Activated T-helper 17 cell treated with anti-CD3 and anti-CD28 coated beads, Interleukin-2, amount 50 U/mL, for 72 hours (primary cell): ENCODE measurements at regions not wholly inside any gene's neighbourhood (a gene's known extent, or its start where the extent isn't known, plus 50 kb on each side); places are given as distances from the start of the nearest gene placed in this dataset.

Experiments
- ATAC-seq: fragments of 150-1000 bp; cut with Tn5 transposase; replicated peaks from 2 replicates; pipeline ENCODE4 v1.10.0; 2021; ENCODE audit warnings: mild to moderate bottlenecking, moderate library complexity
- H3K27ac Mint-ChIP-seq: one replicate; pipeline ENCODE4 v1.8.0; 2022; ENCODE audit warnings: mixed read lengths
- H3K27me3 Mint-ChIP-seq: one replicate; pipeline ENCODE4 v1.8.0; 2022; ENCODE audit warnings: mixed read lengths
- H3K36me3 Mint-ChIP-seq: one replicate; pipeline ENCODE4 v1.8.0; 2022; ENCODE audit warnings: low read depth, mild to moderate bottlenecking, mixed read lengths
- H3K4me1 Mint-ChIP-seq: one replicate; pipeline ENCODE4 v1.8.0; 2022; ENCODE audit warnings: mixed read lengths
- H3K4me3 Mint-ChIP-seq: one replicate; pipeline ENCODE4 v1.8.0; 2022; ENCODE audit warnings: mild to moderate bottlenecking, mixed read lengths
- H3K9me3 Mint-ChIP-seq: one replicate; pipeline ENCODE4 v1.8.0; 2022; ENCODE audit warnings: mixed read lengths

GRCh38 chr4:131013226-131013625, 1917.3 kb downstream of the C4orf33 start:
- H3K4me3 Mint-ChIP-seq, result no peak overlapping the region
- no peaks in the 10 kb centered on the region for H3K4me1 Mint-ChIP-seq
- H3K36me3 Mint-ChIP-seq, result no peaks in the 10 kb centered on the region
- H3K9me3 Mint-ChIP-seq, result peaks cover 7% of the 10 kb centered on the region
- H3K27ac Mint-ChIP-seq, result no peak overlapping the region
- H3K27me3 Mint-ChIP-seq, result no peaks in the 10 kb centered on the region
- no peak for ATAC-seq

DNA sequence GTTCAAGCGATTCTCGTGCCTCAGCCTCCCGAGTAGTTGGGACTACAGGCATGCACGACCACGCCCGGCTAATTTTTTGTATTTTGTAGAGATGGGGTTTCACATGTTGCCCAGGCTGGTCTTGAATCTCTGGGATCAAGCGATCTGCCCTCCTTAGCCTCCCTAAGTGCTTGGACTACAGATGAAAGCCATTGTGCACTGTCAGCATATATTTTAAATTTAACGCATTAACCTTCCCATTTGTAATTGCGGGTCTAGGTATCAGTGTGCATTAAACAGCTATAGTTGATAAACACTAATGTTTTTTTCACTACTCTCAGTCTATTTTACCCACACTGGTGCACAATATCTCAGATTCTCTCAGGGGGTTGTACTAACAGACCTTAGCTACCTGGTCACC, 1930.8 kb downstream of the C4orf33 start:
- Mint-ChIP-seq H3K4me1 (no peaks in the 10 kb centered on the region), H3K36me3 (no peaks in the 10 kb centered on the region), H3K9me3 (peaks cover 10% of the 10 kb centered on the region), H3K27ac (no peak overlapping the region), H3K4me3 (no peak overlapping the region), H3K27me3 (no peaks in the 10 kb centered on the region)
- no peak for ATAC-seq

GRCh38 chr4:131044368-131044767, 1948.4 kb downstream of the C4orf33 start:
- no peak overlapping the region for H3K27ac Mint-ChIP-seq
- no peaks in the 10 kb centered on the region for H3K4me1 Mint-ChIP-seq
- H3K36me3 Mint-ChIP-seq, result no peaks in the 10 kb centered on the region
- no peak overlapping the region for H3K4me3 Mint-ChIP-seq
- no peaks in the 10 kb centered on the region for H3K27me3 Mint-ChIP-seq
- ATAC-seq, result no peak
- H3K9me3 Mint-ChIP-seq, result peaks cover 5% of the 10 kb centered on the region

GRCh38 chr4:131046821-131047220, 1950.9 kb downstream of the C4orf33 start:
- no peak overlapping the region for H3K4me3 Mint-ChIP-seq
- no peaks in the 10 kb centered on the region for H3K36me3 Mint-ChIP-seq
- H3K27ac Mint-ChIP-seq, result no peak overlapping the region
- H3K27me3 Mint-ChIP-seq, result no peaks in the 10 kb centered on the region
- ATAC-seq, result no peak
- H3K9me3 Mint-ChIP-seq, result peaks cover 12% of the 10 kb centered on the region
- no peaks in the 10 kb centered on the region for H3K4me1 Mint-ChIP-seq

- Mint-ChIP-seq H3K9me3 (peaks cover 11% of the 10 kb centered on the region), H3K4me3 (no peak overlapping the region), H3K27ac (no peak overlapping the region)
Observed at GRCh38 chr4:131052646-131053045, 1956.7 kb downstream of the C4orf33 start.

DNA sequence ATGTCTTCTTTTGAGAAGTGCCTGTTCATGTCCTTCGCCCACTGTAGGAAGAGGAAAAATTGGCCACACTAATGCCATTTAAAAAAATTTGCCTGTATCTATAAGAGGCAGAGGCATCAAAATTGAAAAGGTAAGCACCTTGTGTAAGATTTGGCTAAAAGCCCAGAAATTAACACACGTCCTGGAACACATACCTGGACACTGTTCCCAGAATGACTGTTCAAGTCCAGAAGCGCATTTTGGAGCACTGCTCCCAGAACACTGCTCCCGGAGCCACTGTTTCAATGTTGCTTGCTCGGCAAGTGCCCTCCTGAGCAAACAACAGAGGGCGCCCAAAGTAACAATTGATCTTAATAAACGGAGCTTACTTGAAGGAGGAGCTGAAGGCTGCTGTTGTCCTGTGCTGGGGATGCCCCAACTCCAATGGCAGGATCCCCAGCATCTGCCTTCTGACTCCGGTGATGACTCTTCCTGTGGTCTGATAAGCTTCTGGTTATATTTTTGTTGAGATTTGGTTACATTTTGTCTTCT, 1958.6 kb downstream of the C4orf33 start:
- Mint-ChIP-seq H3K4me3 (no peak overlapping the region), H3K4me1 (no peaks in the 10 kb centered on the region), H3K27me3 (no peaks in the 10 kb centered on the region), H3K36me3 (no peaks in the 10 kb centered on the region), H3K9me3 (peaks cover 11% of the 10 kb centered on the region), H3K27ac (no peak overlapping the region)
- no peak for ATAC-seq

More at GRCh38 chr4:131052646-131053045, 1956.7 kb downstream of the C4orf33 start:
- Mint-ChIP-seq H3K27me3 (no peaks in the 10 kb centered on the region), H3K4me1 (no peaks in the 10 kb centered on the region), H3K36me3 (no peaks in the 10 kb centered on the region)
- ATAC-seq, result no peak

DNA sequence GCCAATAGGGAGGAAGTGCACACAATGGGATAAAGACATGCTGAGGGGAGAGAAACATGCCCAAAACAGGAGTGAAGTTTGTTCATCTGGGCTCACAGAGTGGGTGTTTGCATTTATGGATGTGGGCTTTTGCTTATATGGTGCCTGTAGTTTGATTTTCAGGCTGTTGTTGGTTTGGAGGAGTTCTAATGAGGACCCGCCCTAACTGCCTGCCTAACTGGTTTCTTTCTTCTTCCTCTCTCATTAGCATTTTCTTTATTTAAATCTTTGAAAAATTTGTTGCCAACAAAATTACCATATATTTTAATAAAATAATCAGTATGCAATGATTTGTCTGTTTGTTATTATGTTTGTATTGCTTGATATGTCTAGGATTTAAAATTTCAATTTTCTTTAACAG, 1965.8 kb downstream of the C4orf33 start:
- H3K27me3 Mint-ChIP-seq, result no peaks in the 10 kb centered on the region
- H3K36me3 Mint-ChIP-seq, result no peaks in the 10 kb centered on the region
- H3K9me3 Mint-ChIP-seq, result peaks cover 3% of the 10 kb centered on the region
- H3K27ac Mint-ChIP-seq, result no peak overlapping the region
- ATAC-seq, result no peak
- H3K4me3 Mint-ChIP-seq, result no peak overlapping the region
- H3K4me1 Mint-ChIP-seq, result no peaks in the 10 kb centered on the region

DNA sequence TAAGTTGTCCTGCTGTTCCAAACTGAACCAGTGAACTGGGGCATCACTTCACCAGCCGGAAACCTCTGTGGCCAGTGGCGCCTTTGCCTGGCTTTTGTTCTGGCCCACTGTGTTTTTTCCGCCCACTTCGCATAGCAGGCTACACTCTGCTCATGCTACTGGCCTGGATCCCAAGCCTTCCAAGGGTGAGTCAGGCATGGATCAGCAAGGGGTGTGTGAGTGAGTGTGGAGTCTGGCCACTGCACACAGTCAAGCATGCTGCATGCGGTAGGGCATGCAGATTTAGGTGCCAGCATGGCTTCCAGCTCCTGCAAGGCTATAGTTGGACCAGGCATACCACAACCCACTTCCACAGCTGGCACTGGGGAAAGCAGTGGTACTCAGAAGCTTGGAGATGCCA, 1967.9 kb downstream of the C4orf33 start:
- no peak overlapping the region for H3K4me3 Mint-ChIP-seq
- ATAC-seq, result no peak
- H3K9me3 Mint-ChIP-seq, result peaks cover 3% of the 10 kb centered on the region
- H3K27ac Mint-ChIP-seq, result no peak overlapping the region
- H3K4me1 Mint-ChIP-seq, result no peaks in the 10 kb centered on the region
- no peaks in the 10 kb centered on the region for H3K27me3 Mint-ChIP-seq
- no peaks in the 10 kb centered on the region for H3K36me3 Mint-ChIP-seq

GRCh38 chr4:131081069-131081468, 1985.1 kb downstream of the C4orf33 start:
- no peaks in the 10 kb centered on the region for H3K27me3 Mint-ChIP-seq
- peaks cover 15% of the 10 kb centered on the region for H3K9me3 Mint-ChIP-seq
- no peaks in the 10 kb centered on the region for H3K36me3 Mint-ChIP-seq
- H3K4me1 Mint-ChIP-seq, result no peaks in the 10 kb centered on the region
- H3K27ac Mint-ChIP-seq, result no peak overlapping the region
- ATAC-seq, result no peak
- no peak overlapping the region for H3K4me3 Mint-ChIP-seq

DNA sequence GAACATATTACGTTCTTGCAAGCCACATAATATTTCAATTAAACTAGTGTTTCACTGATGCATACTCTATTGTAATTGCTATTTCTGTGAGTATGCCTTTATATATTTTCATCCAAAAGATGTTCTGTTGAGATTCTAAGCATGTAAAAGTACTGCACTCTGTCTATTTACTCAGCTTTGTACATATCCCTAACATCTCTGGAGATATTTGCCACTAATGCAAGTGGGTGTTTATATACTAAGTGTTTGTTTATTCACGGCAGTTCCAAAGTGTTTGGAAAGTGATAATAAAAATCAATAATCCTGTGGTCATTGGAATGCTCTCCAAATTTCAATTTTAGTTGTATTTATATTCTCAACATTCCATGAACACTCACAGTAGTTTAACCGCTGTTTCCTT, 1989.0 kb downstream of the C4orf33 start:
- H3K9me3 Mint-ChIP-seq, result peaks cover 16% of the 10 kb centered on the region
- no peak overlapping the region for H3K27ac Mint-ChIP-seq
- H3K36me3 Mint-ChIP-seq, result no peaks in the 10 kb centered on the region
- H3K4me3 Mint-ChIP-seq, result no peak overlapping the region
- no peaks in the 10 kb centered on the region for H3K4me1 Mint-ChIP-seq
- no peaks in the 10 kb centered on the region for H3K27me3 Mint-ChIP-seq
- no peak for ATAC-seq

- Mint-ChIP-seq H3K27me3 (no peaks in the 10 kb centered on the region), H3K36me3 (no peaks in the 10 kb centered on the region), H3K27ac (no peak overlapping the region), H3K9me3 (peaks cover 16% of the 10 kb centered on the region), H3K4me3 (no peak overlapping the region), H3K4me1 (no peaks in the 10 kb centered on the region)
- ATAC-seq, result no peak
Observed at GRCh38 chr4:131091896-131092295, 1995.9 kb downstream of the C4orf33 start.

- H3K27me3 Mint-ChIP-seq, result no peaks in the 10 kb centered on the region
- H3K36me3 Mint-ChIP-seq, result no peaks in the 10 kb centered on the region
- no peak for ATAC-seq
Observed at GRCh38 chr4:131093303-131093702, 1997.4 kb downstream of the C4orf33 start.

GRCh38 chr4:131098976-131099375, 2003.0 kb downstream of the C4orf33 start:
- peaks cover 16% of the 10 kb centered on the region for H3K9me3 Mint-ChIP-seq
- no peak for ATAC-seq
- H3K4me1 Mint-ChIP-seq, result no peaks in the 10 kb centered on the region
- no peak overlapping the region for H3K27ac Mint-ChIP-seq
- H3K27me3 Mint-ChIP-seq, result no peaks in the 10 kb centered on the region
- no peaks in the 10 kb centered on the region for H3K36me3 Mint-ChIP-seq
- H3K4me3 Mint-ChIP-seq, result no peak overlapping the region

More at GRCh38 chr4:131093303-131093702, 1997.4 kb downstream of the C4orf33 start:
- Mint-ChIP-seq H3K9me3 (peaks cover 16% of the 10 kb centered on the region), H3K4me3 (no peak overlapping the region), H3K4me1 (no peaks in the 10 kb centered on the region), H3K27ac (no peak overlapping the region)

- no peak overlapping the region for H3K27ac Mint-ChIP-seq
- H3K9me3 Mint-ChIP-seq, result peaks cover 4% of the 10 kb centered on the region
- no peak for ATAC-seq
- no peaks in the 10 kb centered on the region for H3K4me1 Mint-ChIP-seq
- no peak overlapping the region for H3K4me3 Mint-ChIP-seq
- H3K36me3 Mint-ChIP-seq, result no peaks in the 10 kb centered on the region
- H3K27me3 Mint-ChIP-seq, result no peaks in the 10 kb centered on the region
Observed at GRCh38 chr4:131113273-131113672, 2017.3 kb downstream of the C4orf33 start.

GRCh38 chr4:131113704-131114103, 2017.8 kb downstream of the C4orf33 start:
- no peak overlapping the region for H3K4me3 Mint-ChIP-seq
- H3K27me3 Mint-ChIP-seq, result no peaks in the 10 kb centered on the region
- H3K36me3 Mint-ChIP-seq, result no peaks in the 10 kb centered on the region
- no peak overlapping the region for H3K27ac Mint-ChIP-seq
- H3K4me1 Mint-ChIP-seq, result no peaks in the 10 kb centered on the region
- ATAC-seq, result no peak
- peaks cover 4% of the 10 kb centered on the region for H3K9me3 Mint-ChIP-seq

DNA sequence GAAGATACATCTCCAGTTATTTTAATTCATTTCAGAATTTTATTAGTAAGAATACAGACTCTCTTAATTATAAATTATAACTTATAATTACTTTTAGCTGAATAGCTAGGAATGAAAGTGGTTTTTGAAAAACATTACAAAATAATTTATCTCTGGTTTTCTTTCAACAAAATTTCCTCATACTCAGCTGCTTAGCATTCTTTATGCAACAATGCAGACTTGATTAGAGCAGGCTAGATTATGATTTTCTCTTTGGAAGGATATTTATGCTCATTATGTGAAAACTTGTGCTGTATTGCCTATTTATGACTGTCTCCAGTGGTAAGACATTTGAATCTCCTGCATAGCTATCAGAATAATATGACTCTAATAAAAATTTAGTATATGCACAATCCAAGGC, 2023.7 kb downstream of the C4orf33 start:
- no peaks in the 10 kb centered on the region for H3K36me3 Mint-ChIP-seq
- H3K27ac Mint-ChIP-seq, result no peak overlapping the region
- H3K27me3 Mint-ChIP-seq, result no peaks in the 10 kb centered on the region
- no peak for ATAC-seq
- no peaks in the 10 kb centered on the region for H3K9me3 Mint-ChIP-seq
- H3K4me1 Mint-ChIP-seq, result no peaks in the 10 kb centered on the region
- H3K4me3 Mint-ChIP-seq, result no peak overlapping the region
